ENCODE measurements at regions not wholly inside any gene's neighbourhood (a gene's known extent, or its start where the extent isn't known, plus 50 kb on each side); places are given as distances from the start of the nearest gene placed in this dataset.

DNA sequence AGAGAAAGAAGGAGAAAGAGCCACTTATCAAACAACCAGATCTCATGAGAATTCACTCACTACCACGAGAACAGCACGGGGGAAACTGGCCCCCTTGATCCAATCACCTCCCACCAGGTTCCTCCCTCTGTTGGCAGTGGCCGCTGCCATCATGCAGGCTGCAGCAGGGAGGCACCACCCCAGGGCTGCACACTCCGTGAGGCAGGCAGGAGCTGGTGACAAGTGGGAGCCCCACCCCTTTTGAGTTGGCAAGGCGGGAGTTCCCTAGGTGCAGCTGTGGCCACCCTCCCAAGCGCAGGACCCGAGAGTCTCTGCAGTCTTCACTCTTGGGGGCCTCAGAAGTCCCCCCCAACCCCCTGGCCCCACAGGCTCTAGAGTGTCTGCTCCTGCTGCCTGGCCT, 83.9 kb upstream of the GJB5 start:
- DNase-seq: no peak

DNA sequence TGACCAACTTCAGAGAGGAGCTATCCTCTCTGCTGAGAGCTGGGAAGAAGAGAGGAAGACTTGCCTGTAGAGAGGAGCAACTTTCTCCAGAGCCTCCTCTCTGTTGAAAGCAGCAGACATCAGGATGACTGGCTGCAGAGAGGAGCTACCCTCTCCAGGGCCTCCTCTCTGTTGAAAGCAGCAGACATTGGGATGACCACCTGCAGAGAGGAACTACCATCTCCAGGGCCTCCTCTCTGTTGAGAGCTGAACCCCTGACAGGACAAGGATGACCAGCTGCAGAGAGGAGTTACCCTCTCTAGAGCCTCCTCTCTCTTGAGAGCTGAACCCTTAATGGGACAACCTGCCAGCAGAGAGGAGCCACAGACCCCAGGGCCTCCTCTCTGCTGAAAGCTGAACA, 83.0 kb upstream of the GJB5 start:
- DNase-seq: no peak

DNA sequence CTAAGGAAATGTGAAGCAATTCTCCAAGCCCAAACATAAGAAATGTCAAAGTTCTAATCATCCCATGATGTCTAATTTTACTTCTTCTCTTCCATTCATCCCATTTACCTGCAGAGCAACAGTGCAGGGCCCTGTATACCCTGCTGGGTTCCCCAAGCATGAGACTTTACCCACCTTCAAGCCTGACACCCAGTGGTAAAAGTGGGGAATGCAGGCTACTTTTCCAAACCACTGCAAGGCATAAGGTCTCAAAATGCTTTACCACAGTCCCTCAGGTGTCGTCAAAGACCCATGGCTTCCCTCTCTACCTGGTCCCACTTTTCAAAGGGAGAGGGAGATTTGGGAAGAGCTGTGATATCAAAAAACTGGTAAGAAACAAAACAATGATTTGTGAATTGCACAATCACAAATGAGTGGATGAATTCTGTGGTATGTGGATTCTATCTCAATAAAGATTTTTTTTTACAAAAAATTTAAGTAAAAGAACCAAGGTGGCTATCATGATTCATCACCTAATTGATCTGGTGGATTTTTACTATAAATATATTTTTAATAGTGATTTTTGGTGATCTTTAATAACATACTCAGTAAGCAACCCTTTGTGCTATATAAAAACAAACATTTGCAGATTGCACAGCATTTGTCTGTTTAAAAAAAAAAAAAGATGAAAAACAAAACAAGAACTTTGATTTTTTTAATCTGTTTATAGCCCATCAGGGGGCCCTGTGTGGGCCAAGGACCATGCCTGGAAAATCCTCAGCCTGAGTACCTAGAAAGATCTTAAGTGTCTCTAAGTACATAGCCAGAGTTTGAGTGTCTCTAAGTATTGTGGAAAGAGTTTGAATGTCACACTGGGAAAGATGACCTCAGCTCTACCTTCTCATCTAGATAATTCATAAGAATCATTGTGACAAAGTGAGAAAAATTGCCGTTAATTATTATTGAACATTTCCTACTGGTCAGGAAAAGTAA, 73.1 kb upstream of the GJB5 start:
- DNase-seq: peak in 2 of 5 donors; percentile 17 to 38

DNA sequence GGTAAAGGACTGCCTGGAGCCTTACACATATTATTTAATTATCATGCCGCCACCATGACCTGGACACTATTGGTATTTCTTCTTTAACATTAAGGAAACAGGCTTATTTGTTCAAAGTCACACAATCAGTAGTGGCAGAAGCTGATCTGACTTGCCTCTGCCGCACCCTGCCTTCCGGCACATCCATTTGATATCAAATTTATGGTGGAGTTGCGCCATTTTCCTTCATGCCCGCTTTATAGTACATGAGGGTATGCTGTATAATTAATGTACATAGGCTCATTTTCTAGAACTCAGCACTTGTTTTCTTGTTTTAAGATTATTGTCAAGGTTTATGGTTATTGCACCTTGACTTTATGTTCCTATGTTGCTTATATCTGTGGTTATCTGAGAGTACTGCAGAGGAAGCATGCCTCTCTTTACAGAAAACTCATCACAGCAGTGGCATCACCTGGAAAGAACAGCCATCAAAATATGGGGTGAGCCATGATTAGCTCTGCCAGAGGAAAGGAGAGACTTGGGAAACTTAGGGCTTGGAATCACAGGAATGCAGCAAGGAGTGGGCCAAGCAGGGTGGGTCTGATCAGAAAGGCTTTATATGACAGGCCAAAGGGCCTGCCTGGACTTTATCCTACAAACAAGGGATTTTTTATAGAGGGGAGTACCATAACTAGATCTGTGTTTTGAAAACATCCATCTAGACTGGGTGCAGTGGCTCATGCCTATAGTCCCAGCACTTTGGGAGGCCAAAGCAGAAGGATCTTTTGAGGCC, 72.2 kb upstream of the GJB5 start:
- DNase-seq: no peak

DNA sequence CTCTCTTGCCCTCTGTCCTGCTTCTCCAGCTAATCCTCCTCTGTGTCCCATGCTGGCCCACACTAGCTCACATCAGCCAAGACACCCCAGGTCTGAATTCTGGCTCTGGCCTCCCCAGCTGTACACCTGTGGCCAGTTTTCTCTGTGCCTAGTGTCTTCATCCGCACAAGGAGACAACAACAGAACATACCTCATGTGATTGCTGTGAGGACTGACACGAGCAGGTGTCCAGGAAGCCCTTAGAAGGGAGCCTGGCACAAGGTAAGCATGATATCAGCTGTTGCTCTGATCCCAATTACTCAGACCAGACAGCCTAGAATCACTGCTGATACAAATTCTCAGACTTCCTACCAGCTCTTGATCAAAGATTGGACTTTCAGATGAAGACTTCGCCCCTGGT, 71.2 kb upstream of the GJB5 start:
- DNase-seq: no peak

DNA sequence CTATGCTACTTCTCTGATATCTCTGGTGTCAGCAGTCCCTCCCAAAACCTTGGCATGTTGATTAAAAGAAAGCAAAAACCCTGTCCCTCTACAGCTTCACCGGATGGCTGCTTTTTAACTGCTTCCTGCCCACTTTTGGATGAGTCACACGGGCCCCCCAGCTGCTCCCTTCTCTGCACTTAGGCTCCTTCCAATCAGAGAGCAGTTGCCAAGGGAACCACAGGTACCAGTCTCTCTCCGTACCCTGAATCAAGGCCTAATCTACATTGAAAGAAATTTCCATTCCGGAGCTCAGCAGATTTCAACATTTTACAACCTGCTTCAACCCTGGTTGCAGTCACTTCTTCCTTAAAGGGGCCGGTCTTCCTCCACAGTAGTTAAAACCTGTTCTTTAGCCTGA, 70.6 kb upstream of the GJB5 start:
- peak in 1 of 5 donors; percentile 64 for DNase-seq

DNA sequence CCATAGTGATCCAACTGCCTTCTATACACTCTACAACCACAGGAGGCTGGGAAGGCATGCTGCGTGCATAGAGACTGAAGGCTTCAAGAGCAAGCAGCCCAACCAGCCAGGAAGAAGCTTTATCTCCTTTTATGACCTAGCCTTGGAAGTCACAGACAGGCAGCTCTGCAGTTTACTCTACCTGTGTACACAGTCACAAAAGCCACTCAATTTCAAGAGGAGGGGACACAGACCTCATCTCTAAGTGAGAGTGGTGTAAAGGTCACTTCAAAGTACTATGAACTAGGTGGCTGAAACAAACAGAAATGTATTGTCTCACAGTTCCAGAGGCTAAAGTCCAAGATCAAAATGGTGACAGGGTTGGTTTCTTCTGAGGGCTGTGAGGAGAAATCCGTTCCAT, 69.6 kb upstream of the GJB5 start:
- DNase-seq: no peak

DNA sequence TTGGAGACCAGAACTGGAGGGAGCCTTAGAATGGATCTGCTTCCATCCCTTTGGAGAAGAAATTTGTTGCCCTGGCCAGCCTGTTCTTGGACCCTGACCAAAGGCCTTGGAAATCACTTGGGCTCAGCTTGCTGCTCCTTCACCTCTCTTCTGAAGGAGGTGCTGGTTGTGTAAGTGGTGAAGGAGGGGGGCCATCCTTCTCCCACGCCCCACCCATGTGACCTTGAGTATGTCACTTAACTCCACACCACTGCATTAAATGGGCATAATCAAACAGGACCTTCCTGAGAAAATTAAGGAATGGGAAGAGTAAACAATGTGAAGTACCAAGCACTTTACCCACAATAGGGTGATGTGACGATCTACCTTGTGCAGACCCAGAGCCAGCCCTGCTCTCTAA, 68.3 kb upstream of the GJB5 start:
- no peak for DNase-seq

DNA sequence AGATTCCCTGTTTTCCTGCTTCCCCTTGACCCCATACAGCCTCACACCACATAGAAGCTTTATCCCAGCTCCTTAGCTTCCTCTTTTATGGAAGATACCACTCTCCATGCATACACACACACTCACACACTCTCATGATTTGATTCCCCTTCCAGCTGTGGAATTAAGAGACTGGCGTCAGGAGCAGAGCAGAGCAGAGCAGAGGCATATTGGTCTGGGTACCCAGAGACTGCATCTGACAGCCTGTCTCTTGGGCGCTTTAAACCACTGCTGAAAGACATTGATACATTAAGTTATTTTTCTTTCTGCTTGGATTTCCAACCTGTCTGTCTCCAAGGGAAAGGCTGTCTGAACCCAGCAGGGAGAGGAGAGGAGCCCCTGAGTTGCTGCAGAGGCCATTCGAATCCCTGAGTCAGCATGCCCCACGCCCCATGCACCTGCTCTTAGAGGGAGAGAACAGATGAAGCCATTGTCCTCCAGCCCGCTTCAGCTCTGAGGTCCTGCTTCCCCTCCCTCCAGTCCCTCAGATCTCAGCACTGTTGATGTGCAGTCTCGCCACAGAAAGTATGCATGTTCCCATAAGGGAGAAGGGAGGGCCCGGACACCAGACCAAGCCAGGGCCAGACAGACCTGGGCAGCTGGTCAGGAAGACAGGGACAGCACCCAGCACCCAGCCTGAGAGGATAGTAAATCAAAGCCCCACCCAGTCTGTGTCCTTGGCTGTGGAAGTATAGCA, 66.7 kb upstream of the GJB5 start:
- no peak for DNase-seq

DNA sequence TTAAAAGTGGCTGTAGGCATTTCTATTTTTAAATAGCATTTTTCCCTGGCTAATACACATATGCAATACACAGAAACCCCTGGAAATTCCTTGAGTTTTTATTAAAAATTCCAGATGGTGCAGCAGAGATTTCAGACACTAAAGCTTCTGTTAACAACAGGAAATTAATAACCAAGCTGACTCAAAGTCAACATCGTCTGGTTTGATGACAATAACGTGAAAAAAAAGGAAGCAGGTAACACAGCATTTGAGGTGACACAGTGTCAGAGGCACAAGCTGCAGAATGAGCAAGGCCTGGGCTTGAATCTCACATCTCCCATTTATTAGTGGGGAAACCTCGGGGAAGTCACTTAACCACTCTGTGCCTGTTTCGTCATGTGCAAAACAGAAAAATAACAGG, 64.6 kb upstream of the GJB5 start:
- DNase-seq: no peak

DNA sequence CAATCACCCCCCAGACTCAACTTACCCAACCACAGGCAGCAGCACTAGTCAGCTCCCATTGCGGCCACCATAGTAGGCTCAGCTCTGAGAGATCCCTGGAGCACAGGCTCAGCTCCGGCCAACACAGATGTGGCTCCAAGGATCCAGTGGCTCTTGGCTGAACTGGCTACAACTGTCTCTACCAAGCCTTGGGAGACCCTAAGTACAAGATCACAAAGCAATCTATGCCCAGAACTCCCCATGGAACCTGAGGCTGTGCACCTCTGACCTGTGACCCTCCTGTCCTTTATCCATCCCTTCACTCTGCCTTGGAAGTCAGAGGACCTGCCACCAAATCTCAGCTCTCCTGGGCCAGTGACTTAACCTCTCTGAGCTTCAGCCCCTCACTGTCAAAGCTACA, 61.8 kb upstream of the GJB5 start:
- DNase-seq: no peak

DNA sequence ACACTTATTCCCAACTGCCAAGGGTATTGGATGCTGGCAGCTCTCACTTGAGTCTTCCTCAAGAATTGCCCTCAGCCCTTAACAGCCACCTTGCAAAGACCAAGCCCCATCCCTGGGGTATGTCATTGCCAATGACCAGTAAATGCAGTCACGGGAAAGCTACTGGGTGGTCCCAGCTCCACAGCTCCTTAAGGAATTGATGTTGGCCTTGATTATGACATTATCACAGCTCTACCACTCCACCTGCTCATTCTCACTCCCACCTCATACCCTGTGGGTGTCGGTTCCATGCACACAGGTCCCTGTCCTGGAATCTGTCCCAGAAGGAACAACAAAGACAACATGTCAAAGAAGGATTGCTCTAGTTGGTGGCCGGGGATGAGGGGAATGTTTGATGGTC, 60.5 kb upstream of the GJB5 start:
- no peak for DNase-seq

DNA sequence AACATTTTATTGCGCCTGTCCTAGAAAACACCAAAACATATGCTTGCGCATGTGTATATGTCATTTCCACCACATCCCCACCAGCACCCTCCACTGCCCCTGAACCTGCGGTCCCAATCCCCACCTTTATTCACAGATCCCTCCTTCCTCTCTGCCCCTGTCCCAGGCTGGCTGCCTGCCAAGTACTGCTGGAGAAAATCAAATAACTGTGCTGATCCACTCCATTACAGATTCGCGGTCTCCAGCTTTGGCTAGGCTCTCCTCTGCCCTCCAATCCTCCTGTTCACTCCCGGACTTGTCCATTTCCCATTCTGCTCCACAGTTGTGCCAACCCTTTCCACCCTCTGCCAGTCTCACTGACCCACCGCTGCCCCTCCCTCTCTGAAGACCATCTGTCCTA, 59.3 kb upstream of the GJB5 start:
- DNase-seq: no peak

DNA sequence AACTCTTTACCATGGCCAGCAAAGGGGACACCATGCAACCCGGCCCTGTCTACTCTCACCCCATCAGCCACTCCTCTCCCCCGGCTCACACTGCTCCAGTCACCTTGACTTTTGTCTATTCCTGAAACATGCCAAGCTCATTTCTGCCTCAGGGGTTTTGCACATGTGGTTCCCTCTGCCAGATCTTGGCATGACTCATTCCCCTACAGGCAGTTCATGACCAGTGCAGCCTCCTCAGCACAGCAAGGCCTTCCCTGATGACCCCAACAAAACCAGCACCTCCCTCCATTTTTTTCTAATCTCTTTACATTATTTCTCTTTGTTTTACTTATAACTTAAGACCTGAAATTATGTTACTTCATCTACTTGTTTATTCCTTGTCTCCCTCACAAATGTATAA, 58.6 kb upstream of the GJB5 start:
- no peak for DNase-seq

DNA sequence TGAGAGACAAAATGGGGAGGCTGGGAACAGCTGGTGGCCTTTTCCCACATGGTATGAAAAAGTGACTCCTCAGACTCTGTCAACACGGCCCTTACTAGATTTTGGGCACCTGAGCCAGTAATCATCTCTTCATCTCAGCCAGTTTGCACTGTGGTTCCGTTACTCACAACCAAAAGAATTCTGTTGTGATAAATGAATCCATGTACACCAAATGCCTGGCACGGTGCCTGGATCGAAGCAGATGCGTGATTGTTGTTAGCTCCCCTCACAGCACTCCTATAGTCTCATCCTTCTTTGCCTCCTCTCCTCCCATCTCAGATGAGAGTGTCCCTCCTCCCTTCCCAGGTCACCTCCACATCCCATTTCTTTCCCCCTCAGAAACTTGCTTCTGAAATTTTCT, 57.9 kb upstream of the GJB5 start:
- no peak for DNase-seq

DNA sequence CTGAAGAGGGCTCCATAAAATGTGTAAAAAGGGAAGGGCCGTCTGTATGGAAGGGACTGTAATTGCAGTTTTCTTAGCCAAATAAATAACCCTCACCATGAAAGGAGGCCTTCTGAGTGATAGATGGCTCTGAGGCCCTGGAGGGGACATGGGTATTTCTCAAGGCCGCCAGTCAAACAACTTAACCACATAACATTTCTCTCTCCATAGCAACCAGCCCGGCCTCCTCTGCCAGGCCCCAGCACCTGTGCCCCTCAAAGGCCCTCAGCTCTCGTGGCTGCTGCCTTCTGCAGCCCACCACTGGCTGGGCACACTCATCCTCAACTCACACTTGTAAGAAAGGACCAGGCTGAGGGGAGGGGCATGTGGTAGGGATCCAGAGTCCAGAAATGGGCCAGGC, 57.0 kb upstream of the GJB5 start:
- no peak for DNase-seq

DNA sequence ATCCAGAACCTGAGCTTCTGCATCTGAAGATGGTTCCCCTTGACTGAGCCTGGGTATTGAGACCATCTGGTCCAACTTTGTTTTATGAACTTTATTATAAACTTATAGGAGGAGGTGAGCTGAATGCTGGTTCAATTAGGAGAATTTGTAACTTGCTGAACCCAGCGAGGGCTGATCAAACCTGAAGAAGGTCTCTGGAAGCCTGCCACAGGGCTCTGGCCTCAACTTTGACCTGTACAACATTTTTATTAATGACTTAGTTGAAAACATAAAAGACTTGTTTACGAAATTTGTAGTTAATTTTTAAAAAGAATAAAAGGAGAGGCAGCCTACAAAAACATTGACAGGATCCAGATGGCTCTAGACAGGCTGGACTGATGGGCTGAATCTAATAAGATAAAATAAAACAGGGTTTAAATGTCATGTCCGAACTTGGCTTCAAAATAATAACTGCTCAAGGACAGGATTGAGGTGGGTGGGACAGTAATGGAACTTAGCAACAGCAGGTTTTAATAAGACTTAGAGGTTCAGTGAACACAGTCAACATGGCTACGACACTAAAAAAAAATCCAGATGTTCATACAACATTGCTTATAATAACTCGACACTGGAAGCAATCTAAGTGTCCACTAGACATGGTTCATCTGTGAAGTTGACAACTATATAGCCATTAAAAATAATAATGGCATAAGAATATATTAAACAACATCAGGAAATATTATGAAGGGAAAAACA, 53.4 kb upstream of the GJB5 start:
- no peak for DNase-seq
